ENCODE measurements at regions not wholly inside any gene's neighbourhood (a gene's known extent, or its start where the extent isn't known, plus 50 kb on each side); places are given as distances from the start of the nearest gene placed in this dataset.
"Not testable (repeated sequence)": the region's sequence is repeated elsewhere in the genome, so short reads cannot be mapped to it uniquely, and the experiment has no call there.

GRCh38 chrX:150228431-150228830 lies 134.7 kb upstream of the MAMLD1 start:
- H3K27me3 Mint-ChIP-seq (ENCODE audit: unreplicated experiment), result no peaks in the 10 kb centered on the region
- H3K4me3 Mint-ChIP-seq (ENCODE audit: unreplicated experiment), result no peak overlapping the region
- TF ChIP-seq CTCF (IDR thresholded peaks at IDR 0.05), result no peak
- peaks cover 13% of the 10 kb centered on the region for H3K9me3 Mint-ChIP-seq (ENCODE audit: unreplicated experiment)
- H3K36me3 Mint-ChIP-seq (ENCODE audit: unreplicated experiment), result no peaks in the 10 kb centered on the region
- no peak overlapping the region for H3K27ac Mint-ChIP-seq (ENCODE audit: unreplicated experiment)
- H3K4me1 Mint-ChIP-seq (ENCODE audit: unreplicated experiment), result no peaks in the 10 kb centered on the region
- DNase-seq (ENCODE audit: extremely low spot score, unreplicated experiment), result peak; percentile 36

GRCh38 chrX:150229030-150229429 lies 134.1 kb upstream of the MAMLD1 start:
- H3K4me1 Mint-ChIP-seq (ENCODE audit: unreplicated experiment), result no peaks in the 10 kb centered on the region
- H3K4me3 Mint-ChIP-seq (ENCODE audit: unreplicated experiment), result no peak overlapping the region
- H3K9me3 Mint-ChIP-seq (ENCODE audit: unreplicated experiment), result peaks cover 13% of the 10 kb centered on the region
- H3K27ac Mint-ChIP-seq (ENCODE audit: unreplicated experiment), result no peak overlapping the region
- TF ChIP-seq CTCF (IDR thresholded peaks at IDR 0.05), result no peak
- peak; percentile 27 for DNase-seq (ENCODE audit: extremely low spot score, unreplicated experiment)
- H3K27me3 Mint-ChIP-seq (ENCODE audit: unreplicated experiment), result no peaks in the 10 kb centered on the region
- no peaks in the 10 kb centered on the region for H3K36me3 Mint-ChIP-seq (ENCODE audit: unreplicated experiment)

GRCh38 chrX:150229481-150229880 lies 133.6 kb upstream of the MAMLD1 start:
- Mint-ChIP-seq H3K9me3 (ENCODE audit: unreplicated experiment) (peaks cover 15% of the 10 kb centered on the region), H3K4me3 (ENCODE audit: unreplicated experiment) (no peak overlapping the region)

GRCh38 chrX:150230952-150231351 lies 132.2 kb upstream of the MAMLD1 start:
- peak; percentile 63 for DNase-seq (ENCODE audit: extremely low spot score, unreplicated experiment)

More at GRCh38 chrX:150229481-150229880, 133.6 kb upstream of the MAMLD1 start:
- DNase-seq (ENCODE audit: extremely low spot score, unreplicated experiment), result peak; percentile 54
- H3K27ac Mint-ChIP-seq (ENCODE audit: unreplicated experiment), result no peak overlapping the region
- H3K36me3 Mint-ChIP-seq (ENCODE audit: unreplicated experiment), result no peaks in the 10 kb centered on the region
- TF ChIP-seq CTCF (IDR thresholded peaks at IDR 0.05), result no peak
- no peaks in the 10 kb centered on the region for H3K27me3 Mint-ChIP-seq (ENCODE audit: unreplicated experiment)
- no peaks in the 10 kb centered on the region for H3K4me1 Mint-ChIP-seq (ENCODE audit: unreplicated experiment)

GRCh38 chrX:150231368-150231767 lies 131.7 kb upstream of the MAMLD1 start:
- H3K9me3 Mint-ChIP-seq (ENCODE audit: unreplicated experiment), result peaks cover 17% of the 10 kb centered on the region
- not testable (repeated sequence) for DNase-seq (ENCODE audit: extremely low spot score, unreplicated experiment); H3K27me3 Mint-ChIP-seq (ENCODE audit: unreplicated experiment); H3K36me3 Mint-ChIP-seq (ENCODE audit: unreplicated experiment); H3K4me3 Mint-ChIP-seq (ENCODE audit: unreplicated experiment); H3K27ac Mint-ChIP-seq (ENCODE audit: unreplicated experiment); H3K4me1 Mint-ChIP-seq (ENCODE audit: unreplicated experiment)

More at GRCh38 chrX:150230952-150231351, 132.2 kb upstream of the MAMLD1 start:
- H3K36me3 Mint-ChIP-seq (ENCODE audit: unreplicated experiment); H3K27me3 Mint-ChIP-seq (ENCODE audit: unreplicated experiment); H3K27ac Mint-ChIP-seq (ENCODE audit: unreplicated experiment); H3K4me3 Mint-ChIP-seq (ENCODE audit: unreplicated experiment); H3K4me1 Mint-ChIP-seq (ENCODE audit: unreplicated experiment): not testable (repeated sequence)
- H3K9me3 Mint-ChIP-seq (ENCODE audit: unreplicated experiment), result peaks cover 17% of the 10 kb centered on the region

- DNase-seq (ENCODE audit: extremely low spot score, unreplicated experiment); H3K27me3 Mint-ChIP-seq (ENCODE audit: unreplicated experiment); H3K4me3 Mint-ChIP-seq (ENCODE audit: unreplicated experiment): not testable (repeated sequence)
Measured at GRCh38 chrX:150232222-150232621, 130.9 kb upstream of the MAMLD1 start.

GRCh38 chrX:150234126-150234525 lies 129.0 kb upstream of the MAMLD1 start:
- TF ChIP-seq CTCF (IDR thresholded peaks at IDR 0.05), result no peak
- H3K4me3 Mint-ChIP-seq (ENCODE audit: unreplicated experiment), result no peak overlapping the region
- H3K27ac Mint-ChIP-seq (ENCODE audit: unreplicated experiment), result no peak overlapping the region
- no peaks in the 10 kb centered on the region for H3K36me3 Mint-ChIP-seq (ENCODE audit: unreplicated experiment)
- no peak for DNase-seq (ENCODE audit: extremely low spot score, unreplicated experiment)
- peaks cover 17% of the 10 kb centered on the region for H3K9me3 Mint-ChIP-seq (ENCODE audit: unreplicated experiment)
- H3K4me1 Mint-ChIP-seq (ENCODE audit: unreplicated experiment), result peaks cover 5% of the 10 kb centered on the region
- no peaks in the 10 kb centered on the region for H3K27me3 Mint-ChIP-seq (ENCODE audit: unreplicated experiment)

More at GRCh38 chrX:150232222-150232621, 130.9 kb upstream of the MAMLD1 start:
- H3K4me1 Mint-ChIP-seq (ENCODE audit: unreplicated experiment); H3K36me3 Mint-ChIP-seq (ENCODE audit: unreplicated experiment); H3K27ac Mint-ChIP-seq (ENCODE audit: unreplicated experiment): not testable (repeated sequence)
- peaks cover 17% of the 10 kb centered on the region for H3K9me3 Mint-ChIP-seq (ENCODE audit: unreplicated experiment)
